Activated CD8-positive, alpha-beta memory T cell treated with anti-CD3 and anti-CD28 coated beads for 48 hours (primary cell): ENCODE measurements at regions not wholly inside any gene's neighbourhood (a gene's known extent, or its start where the extent isn't known, plus 50 kb on each side); places are given as distances from the start of the nearest gene placed in this dataset.
"Not testable (repeated sequence)": the region's sequence is repeated elsewhere in the genome, so short reads cannot be mapped to it uniquely, and the experiment has no call there.

Source experiments
- DNase-seq, 3 experiments: peaks; one replicate each; pipeline ENCODE4 v3.0.0-alpha.2; 2020; ENCODE audit warnings: low read depth in 2 of 3, low spot score in 2 of 3

DNA sequence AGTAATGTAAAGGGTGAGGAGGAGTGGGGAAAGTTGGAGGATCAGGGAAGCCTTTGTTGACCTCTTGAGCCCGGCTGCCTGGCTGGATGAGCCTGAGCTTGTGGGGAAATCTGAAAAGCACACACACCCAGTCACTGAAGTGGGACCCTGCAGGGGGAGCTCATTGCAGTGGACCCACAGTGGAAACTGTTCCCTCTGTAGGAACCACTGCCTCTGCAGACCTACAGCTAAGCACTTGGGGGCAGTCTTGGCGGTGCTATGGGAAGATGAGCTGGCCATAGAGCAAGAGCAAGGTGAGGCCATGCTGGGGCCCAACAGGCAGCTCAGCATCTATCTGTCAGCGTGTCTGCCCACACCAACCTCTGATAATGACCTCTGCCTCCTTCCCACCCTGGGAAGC, 294.8 kb downstream of the TSHZ3 start:
- DNase-seq, result no peak

DNA sequence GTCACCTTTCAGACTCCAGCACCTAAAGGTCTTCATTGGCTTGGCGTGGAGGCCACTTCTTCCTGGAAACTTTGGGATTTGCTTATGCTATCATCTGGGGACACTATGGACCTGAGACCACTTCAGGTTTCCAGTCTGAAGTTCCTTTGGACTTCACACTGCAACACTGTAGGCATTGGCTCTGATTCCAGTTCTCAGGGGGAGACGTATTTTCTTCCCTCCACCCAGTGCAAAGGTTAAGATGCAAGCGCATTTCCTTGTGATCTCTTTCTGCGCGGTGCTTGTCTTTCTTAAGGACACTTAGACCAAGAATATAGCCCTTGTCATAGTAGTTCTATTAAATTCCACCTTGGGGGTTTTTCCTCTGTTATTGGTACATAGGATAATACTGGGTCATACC, 299.8 kb downstream of the TSHZ3 start:
- no peak for DNase-seq

DNA sequence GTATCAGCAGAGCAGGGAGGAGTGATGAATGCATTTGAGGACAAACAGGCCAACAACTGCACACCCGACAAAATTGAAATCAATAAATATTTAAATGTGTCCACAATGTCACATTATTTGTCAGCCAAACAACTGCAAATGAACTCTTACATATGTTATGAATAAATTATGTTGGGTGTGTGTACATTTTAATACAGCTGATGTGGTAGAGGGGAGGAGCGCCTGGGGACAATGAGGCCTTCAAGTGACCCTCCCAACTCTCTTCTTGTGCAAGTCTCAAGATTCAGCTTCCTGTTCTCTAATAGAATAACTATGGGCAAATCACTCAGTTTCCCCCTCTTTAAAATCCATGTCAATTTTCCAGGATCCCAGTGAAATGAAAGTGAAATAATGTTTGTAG, 303.2 kb downstream of the TSHZ3 start:
- DNase-seq, result no peak

DNA sequence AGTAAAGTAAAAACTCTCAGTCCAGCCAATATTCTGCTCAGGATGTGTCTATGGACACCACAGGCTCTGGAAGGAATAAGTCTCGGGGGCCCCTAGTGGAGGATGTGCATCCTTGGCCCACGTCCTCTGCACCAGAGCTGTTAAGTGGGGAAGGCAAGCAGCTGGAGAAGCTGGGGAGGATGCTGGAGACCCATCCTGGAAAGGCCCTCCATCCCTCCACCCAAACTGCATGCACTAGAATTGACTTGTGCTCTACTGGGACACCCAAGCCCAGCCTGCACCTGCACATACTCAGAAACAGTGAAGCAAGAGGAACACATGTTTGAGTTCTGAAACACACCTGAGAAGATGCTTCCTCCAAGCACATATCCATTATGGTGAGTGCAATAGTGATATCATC, 307.8 kb downstream of the TSHZ3 start:
- no peak for DNase-seq

DNA sequence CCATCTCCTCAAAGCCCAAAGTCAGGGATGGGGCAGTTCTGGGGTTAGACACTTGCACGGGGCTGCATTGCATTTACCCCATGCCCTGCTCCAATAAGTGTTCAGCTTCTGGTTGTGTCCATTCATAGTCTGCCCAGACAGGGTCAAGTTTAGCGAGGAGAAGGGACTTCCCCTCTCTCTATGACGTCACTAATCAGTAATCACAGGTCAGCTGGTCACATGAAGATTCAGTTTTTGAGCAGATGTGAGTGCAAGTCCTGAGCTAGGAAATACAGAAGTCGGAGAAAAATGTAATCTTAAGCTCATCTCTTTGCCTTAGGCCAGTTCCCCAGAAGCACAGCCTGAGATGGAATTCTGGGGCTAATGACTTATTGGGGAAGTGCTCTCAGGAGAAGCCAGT, 310.1 kb downstream of the TSHZ3 start:
- no peak for DNase-seq

GRCh38 chr19:31037286-31037980, 311.8 kb downstream of the TSHZ3 start:
- no peak for DNase-seq

- not testable (repeated sequence) for DNase-seq
These were observed 317.8 kb downstream of the TSHZ3 start for GRCh38 chr19:31031455-31031854.

DNA sequence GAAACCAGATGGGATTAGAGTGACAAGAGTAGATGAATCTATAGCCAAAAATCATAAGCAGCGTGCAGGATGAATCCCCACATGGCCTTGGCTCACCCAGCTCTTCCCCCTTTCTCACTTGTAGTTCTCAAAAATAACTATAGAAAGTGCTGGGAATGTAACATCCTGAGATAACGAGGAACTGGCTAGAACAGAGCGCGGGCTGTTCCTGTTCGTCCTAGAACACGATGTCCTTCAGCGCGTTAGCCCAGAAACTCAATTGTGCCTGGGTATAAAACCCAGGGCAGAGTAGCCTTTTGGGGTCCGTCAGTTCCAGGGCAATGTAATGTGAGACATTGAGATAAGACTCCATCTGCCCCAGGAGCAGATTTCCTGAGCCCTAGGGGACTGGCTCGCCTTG, 326.2 kb downstream of the TSHZ3 start:
- DNase-seq, result no peak

DNA sequence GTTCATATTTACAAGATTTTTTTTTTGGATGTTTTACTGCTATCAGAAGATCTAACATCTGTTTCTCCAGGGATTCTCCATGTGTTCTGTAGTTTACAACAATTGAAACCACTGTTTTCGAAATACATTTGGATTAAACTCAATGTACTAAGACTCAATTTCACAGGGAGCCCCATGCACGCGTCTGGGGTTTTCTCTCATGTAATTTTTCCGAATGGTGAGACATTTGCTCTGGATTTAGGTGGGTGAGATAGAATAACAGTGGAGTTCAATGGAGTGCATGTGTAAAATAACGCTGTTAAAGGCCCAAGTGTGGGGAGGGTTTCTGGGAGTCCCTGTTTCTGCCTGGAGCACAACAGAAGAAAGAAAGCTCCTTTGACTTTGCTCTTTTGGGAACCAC, 330.3 kb downstream of the TSHZ3 start:
- DNase-seq, result no peak

- DNase-seq, result no peak
These were observed 333.5 kb downstream of the TSHZ3 start for GRCh38 chr19:31015778-31016177.

GRCh38 chr19:31014668-31015067, 334.6 kb downstream of the TSHZ3 start:
- no peak for DNase-seq

DNA sequence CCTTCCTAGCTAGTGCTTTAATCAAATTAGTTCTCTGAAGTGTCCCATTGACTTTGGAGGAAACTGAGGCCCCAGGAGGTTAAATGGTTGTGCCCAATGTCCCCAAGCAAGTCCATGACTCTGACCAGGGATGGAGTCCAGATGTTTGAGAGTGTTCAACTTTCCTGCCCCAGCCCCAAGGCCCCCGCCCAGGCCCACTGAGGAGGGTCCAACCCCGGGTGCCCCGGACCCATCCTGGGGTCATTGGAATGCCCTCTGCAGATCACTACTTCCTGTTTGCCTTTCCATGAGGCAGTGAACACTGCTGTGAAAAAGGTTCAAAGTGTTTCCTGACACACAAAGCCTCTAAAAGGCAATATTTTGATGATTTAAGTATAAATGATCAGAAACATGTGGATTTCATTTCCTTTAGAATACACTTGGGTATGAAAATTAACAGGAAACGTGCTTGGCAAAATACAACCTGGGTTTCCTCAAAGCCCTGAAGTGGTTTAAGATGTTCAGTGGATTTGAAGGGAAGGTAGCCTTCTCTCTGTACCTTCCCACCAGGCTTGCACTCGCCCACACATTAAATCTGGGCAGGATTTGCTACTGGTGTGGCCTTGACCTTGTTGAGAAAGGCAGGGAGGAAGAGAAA, 335.7 kb downstream of the TSHZ3 start:
- DNase-seq, result no peak

GRCh38 chr19:31002518-31003244, 346.6 kb downstream of the TSHZ3 start:
- no peak for DNase-seq

DNA sequence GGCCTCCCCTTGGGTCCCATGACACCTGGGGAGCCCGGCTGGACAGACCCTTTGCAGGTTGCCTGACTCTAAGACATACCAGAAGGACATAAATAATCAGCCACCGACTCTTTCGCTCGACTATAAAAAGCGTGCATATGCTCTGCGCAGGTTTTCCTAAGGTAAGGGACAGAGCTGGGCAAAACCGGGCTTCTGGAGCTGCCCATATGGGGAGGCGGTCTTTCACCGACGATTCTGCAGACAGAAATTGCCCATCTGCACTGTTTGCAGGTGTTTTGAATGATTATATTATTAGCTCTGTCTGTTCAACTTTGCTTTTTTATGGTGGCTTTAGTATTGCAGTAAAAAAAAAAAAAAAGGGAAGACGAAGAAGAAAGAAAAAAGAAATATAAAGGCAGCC, 347.2 kb downstream of the TSHZ3 start:
- no peak for DNase-seq

DNA sequence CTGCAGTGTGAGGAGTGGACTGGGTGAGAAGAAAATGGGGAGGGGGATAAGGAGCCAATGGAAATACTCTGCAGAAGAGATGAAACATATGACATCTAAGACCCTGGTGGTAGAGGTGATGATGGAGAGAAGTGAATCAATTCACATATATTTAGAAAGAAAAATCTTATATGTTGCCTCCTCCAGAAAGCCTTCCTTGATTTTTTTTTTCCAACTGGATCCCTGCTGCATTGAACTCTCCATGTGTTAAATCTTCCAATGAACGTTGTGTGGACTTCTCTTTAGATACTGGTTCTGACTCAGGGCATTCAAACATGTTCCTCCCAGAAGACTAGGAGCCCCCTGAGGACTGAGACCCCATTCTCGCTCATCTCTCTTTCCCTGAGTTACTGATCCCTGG, 348.3 kb downstream of the TSHZ3 start:
- DNase-seq, result no peak

GRCh38 chr19:30999726-31000125, 349.5 kb downstream of the TSHZ3 start:
- DNase-seq, result no peak

- no peak for DNase-seq
These were observed 352.0 kb downstream of the TSHZ3 start for GRCh38 chr19:30997222-30997621.

DNA sequence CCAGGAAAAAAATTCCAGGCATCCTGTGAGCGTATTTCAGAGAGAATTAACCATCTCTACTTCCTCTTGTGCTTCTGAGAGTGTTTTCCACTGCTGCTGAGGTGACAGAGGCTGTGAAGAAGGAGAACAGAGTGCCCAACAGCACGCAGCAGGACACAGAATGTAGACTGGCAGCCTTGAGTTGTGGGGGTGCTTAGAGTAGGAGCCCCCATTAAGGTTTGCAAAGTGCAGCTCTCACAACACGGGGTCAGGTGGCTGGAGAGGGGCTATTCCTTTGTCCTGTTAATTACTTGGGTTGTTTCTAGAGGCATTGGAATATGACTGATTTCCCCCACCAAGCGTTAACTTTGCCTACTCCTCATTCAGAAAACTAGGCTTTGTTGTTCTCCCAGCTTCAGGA, 370.6 kb downstream of the TSHZ3 start:
- DNase-seq, result no peak

DNA sequence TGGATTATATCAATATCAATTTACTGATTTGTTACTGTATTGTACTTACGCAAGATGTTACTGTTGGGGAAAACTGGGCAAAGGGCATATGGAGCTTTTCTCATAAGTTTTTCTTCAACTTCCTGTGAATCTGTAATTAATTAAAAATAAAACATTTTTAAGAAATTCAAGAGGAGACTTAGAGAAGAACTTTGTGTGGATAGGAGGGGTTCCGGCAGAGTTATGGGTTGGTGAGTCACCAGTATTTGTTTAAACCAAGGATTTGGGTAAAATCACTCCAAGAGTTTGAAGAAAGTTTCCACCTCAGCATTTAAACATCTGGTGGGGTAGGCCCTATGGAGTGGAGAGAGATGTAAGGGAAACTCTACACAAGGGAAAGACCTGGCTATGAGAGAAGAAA, 379.6 kb downstream of the TSHZ3 start:
- no peak for DNase-seq

DNA sequence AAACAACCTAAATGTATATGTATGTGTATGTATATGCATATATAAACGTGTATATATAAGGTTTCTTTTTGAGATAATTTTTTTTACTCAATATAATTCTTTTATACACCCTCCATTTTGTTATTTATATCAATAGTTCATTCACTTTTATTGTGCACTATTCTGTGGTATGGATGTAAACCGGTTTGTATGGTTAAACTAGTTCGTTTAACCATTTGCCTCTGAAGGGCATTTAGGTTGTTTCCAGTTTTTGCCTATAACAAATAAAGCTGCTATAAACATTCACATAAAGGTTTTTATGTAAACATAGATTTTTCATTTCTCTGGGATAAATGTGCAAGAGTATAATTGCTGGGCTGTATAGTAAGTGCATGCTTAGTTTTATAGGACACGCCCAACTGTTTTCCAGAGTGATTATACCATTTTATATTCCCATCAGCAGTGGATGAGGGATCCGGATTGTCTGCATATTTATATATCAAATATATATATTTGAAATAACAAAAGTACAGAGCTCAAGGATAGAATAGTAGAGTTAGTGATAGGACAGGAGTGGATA, 380.3 kb downstream of the TSHZ3 start:
- DNase-seq, result no peak

DNA sequence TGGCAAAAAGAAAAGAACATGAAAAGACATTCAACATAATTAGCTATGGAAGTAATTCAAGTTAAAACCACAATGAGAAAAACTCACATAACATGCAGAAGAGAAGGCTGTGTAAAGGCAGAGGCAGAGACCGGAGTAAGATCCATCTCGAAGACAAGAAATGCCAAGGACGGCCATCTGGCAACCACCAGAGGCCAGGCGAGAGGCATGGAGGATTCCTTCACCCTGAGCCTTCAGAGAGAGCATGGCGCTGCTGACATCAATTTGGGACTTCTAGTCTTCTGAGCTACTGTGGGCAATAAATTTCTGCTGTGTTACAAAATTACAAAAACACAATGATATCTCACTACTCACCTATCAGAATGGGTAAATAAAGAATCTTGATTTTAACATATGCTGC, 381.0 kb downstream of the TSHZ3 start:
- no peak for DNase-seq

DNA sequence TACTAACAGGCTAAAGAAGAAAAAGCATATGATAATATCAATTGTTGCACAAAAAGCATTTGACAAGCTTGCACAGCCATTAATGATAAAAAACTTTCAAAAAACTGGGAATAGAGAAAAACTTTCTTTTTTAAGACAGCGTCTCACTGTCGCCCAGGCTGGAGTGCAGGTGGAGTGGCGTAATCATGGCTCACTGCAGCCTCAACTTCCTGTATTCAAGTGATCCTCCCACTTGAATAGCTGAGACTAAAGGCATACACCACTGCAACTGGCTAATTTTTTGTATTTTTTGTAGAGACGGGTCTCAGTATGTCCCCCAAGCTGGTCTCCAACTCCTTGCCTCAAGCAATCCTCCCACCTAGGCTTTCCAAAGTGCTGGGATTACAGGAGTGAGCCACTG, 382.8 kb downstream of the TSHZ3 start:
- DNase-seq, result no peak
